H9 (cell line): ENCODE measurements at regions not wholly inside any gene's neighbourhood (a gene's known extent, or its start where the extent isn't known, plus 50 kb on each side); places are given as distances from the start of the nearest gene placed in this dataset.

Experiments used
- DNase-seq: peaks from one replicate; pipeline ENCODE4 v3.0.0-alpha.2; 2017
- H2AFZ ChIP-seq: one replicate; pipeline ENCODE4 v1.6.1; 2013; ENCODE audit warnings: mild to moderate bottlenecking, low read length, control low read depth, moderate library complexity
- H2AK5ac ChIP-seq: 2 replicates; pipeline ENCODE4 v1.6.1; 2013; ENCODE audit warnings: low read length, control low read depth, mixed read lengths; ENCODE audit not compliant: insufficient read length
- H2BK120ac ChIP-seq: one replicate; pipeline ENCODE4 v1.6.1; 2013; ENCODE audit warnings: low read depth, mild to moderate bottlenecking, low read length, control low read depth, inconsistent platforms; ENCODE audit not compliant: poor library complexity, severe bottlenecking
- H2BK12ac ChIP-seq: 2 replicates; pipeline ENCODE4 v1.6.1; 2013; ENCODE audit warnings: low read length, control low read depth, mixed read lengths, low read depth; ENCODE audit not compliant: insufficient read length
- H2BK15ac ChIP-seq: 2 replicates; pipeline ENCODE4 v1.6.1; 2013; ENCODE audit warnings: low read depth, low read length, control low read depth
- H2BK20ac ChIP-seq: one replicate; pipeline ENCODE4 v1.6.1; 2013; ENCODE audit warnings: low read depth, mild to moderate bottlenecking, low read length, control low read depth, inconsistent platforms; ENCODE audit not compliant: poor library complexity, severe bottlenecking
- H2BK5ac ChIP-seq: 2 replicates; pipeline ENCODE4 v1.6.1; 2013; ENCODE audit warnings: low read length, control low read depth, mixed read lengths; ENCODE audit not compliant: insufficient read length
- H3K14ac ChIP-seq: 2 replicates; pipeline ENCODE4 v1.6.1; 2013; ENCODE audit warnings: low read length, control low read depth; ENCODE audit not compliant: insufficient read depth
- H3K18ac ChIP-seq: 2 replicates; pipeline ENCODE4 v1.6.1; 2013; ENCODE audit warnings: low read depth, mild to moderate bottlenecking, mixed read lengths, low read length, control low read depth; ENCODE audit not compliant: insufficient read length
- H3K23ac ChIP-seq: 2 replicates; pipeline ENCODE4 v1.6.1; 2013; ENCODE audit warnings: low read length, control low read depth, mixed read lengths, low read depth; ENCODE audit not compliant: insufficient read length
- H3K23me2 ChIP-seq: 2 replicates; pipeline ENCODE4 v1.6.1; 2013; ENCODE audit warnings: low read depth, mild to moderate bottlenecking, mixed read lengths, low read length, control low read depth; ENCODE audit not compliant: insufficient read length, poor library complexity, severe bottlenecking
- H3K27ac ChIP-seq: 2 replicates; pipeline ENCODE4 v1.5.1; 2013; ENCODE audit warnings: low read length, control low read depth, mixed read lengths, low read depth; ENCODE audit not compliant: insufficient read length
- H3K27me3 ChIP-seq: 2 replicates; pipeline ENCODE4 v1.6.1; 2013; ENCODE audit warnings: low read length, control low read depth, inconsistent platforms; ENCODE audit not compliant: insufficient read depth
- H3K4ac ChIP-seq: 2 replicates; pipeline ENCODE4 v1.6.1; 2013; ENCODE audit warnings: low read depth, mild to moderate bottlenecking, control low read depth, inconsistent platforms, low read length, moderate library complexity
- H3K4me1 ChIP-seq: 2 replicates; pipeline ENCODE4 v1.6.1; 2013; ENCODE audit warnings: low read length, control low read depth, inconsistent platforms; ENCODE audit not compliant: insufficient read depth
- H3K4me2 ChIP-seq: 2 replicates; pipeline ENCODE4 v1.6.1; 2013; ENCODE audit warnings: low read length, control low read depth, mixed read lengths; ENCODE audit not compliant: insufficient read length, insufficient read depth
- H3K56ac ChIP-seq: 2 replicates; pipeline ENCODE4 v1.6.1; 2013; ENCODE audit warnings: low read depth, mild to moderate bottlenecking, mixed read lengths, low read length, control low read depth; ENCODE audit not compliant: insufficient read length
- H3K79me1 ChIP-seq: 2 replicates; pipeline ENCODE4 v1.6.1; 2013; ENCODE audit warnings: low read depth, mild to moderate bottlenecking, moderate library complexity, low read length, control low read depth, inconsistent platforms; ENCODE audit not compliant: insufficient read depth, poor library complexity, severe bottlenecking
- H3K79me2 ChIP-seq: 2 replicates; pipeline ENCODE4 v1.6.1; 2013; ENCODE audit warnings: low read length, control low read depth, inconsistent platforms; ENCODE audit not compliant: insufficient read depth
- H3K9ac ChIP-seq: 2 replicates; pipeline ENCODE4 v1.6.1; 2013; ENCODE audit warnings: low read length, control low read depth, mixed read lengths; ENCODE audit not compliant: insufficient read length; ENCODE audit errors: extremely low read depth
- H3K9me3 ChIP-seq: one replicate; pipeline ENCODE4 v1.6.1; 2013; ENCODE audit warnings: low read depth, low read length, inconsistent platforms; ENCODE audit not compliant: control insufficient read depth
- H3T11ph ChIP-seq: one replicate; pipeline ENCODE4 v1.6.1; 2013; ENCODE audit warnings: mild to moderate bottlenecking, low read length, control low read depth, inconsistent platforms
- H4K20me1 ChIP-seq: one replicate; pipeline ENCODE4 v1.6.1; 2013; ENCODE audit not compliant: control insufficient read depth, insufficient read length, insufficient read depth
- H4K5ac ChIP-seq: 2 replicates; pipeline ENCODE4 v1.6.1; 2013; ENCODE audit warnings: low read depth, mild to moderate bottlenecking, mixed read lengths, low read length, control low read depth; ENCODE audit not compliant: insufficient read length
- H4K8ac ChIP-seq: replicated peaks from 2 replicates; pipeline ENCODE4 v1.6.1; 2013; ENCODE audit warnings: low read length, control low read depth, mixed read lengths, low read depth; ENCODE audit not compliant: insufficient read length
- H4K91ac ChIP-seq: 2 replicates; pipeline ENCODE4 v1.6.1; 2013; ENCODE audit warnings: low read depth, mild to moderate bottlenecking, moderate library complexity, mixed read lengths, low read length, control low read depth; ENCODE audit not compliant: insufficient read length
- H3K27ac Mint-ChIP-seq, 3 experiments: 2 replicates in 2 of 3; 3 replicates in 1 of 3; pipeline ENCODE4 v1.8.0; 2020 to 2021; ENCODE audit warnings: mixed read lengths in 3 of 3, mild to moderate bottlenecking in 1 of 3, moderate library complexity in 1 of 3
- H3K27me3 Mint-ChIP-seq: 2 replicates; pipeline ENCODE4 v1.8.0; 2021; ENCODE audit warnings: low read depth, mild to moderate bottlenecking, moderate library complexity, mixed read lengths
- H3K36me3 Mint-ChIP-seq, 3 experiments: 2 replicates in 2 of 3; 3 replicates in 1 of 3; pipeline ENCODE4 v1.8.0; 2020 to 2021; ENCODE audit warnings: low read depth in 3 of 3, mixed read lengths in 3 of 3; ENCODE audit not compliant: insufficient read depth in 1 of 3
- H3K4me1 Mint-ChIP-seq, 2 experiments: 2 replicates each; pipeline ENCODE4 v1.8.0; 2020; ENCODE audit warnings: mixed read lengths in 2 of 2
- H3K4me3 Mint-ChIP-seq, 2 experiments: 2 replicates in 1 of 2; 3 replicates in 1 of 2; pipeline ENCODE4 v1.8.0; 2020 to 2021; ENCODE audit warnings: mild to moderate bottlenecking in 2 of 2, mixed read lengths in 2 of 2, moderate library complexity in 1 of 2
- H3K9me3 Mint-ChIP-seq, 2 experiments: 2 replicates in 1 of 2; 3 replicates in 1 of 2; pipeline ENCODE4 v1.8.0; 2020; ENCODE audit warnings: mild to moderate bottlenecking in 2 of 2, mixed read lengths in 2 of 2, moderate library complexity in 1 of 2
- CTCF ChIP-seq: fragments of 200-600 bp; sonication (generic); conservative IDR thresholded peaks from 3 replicates; pipeline ENCODE4 v1.8.0; 2021; ENCODE audit warnings: antibody characterized with exemption, mild to moderate bottlenecking
- WGBS: extraction: QIAGEN DNeasy Blood & Tissue Kit; methylation state at CpG from one replicate; pipeline ENCODE4 v1.1.7; 2013; ENCODE audit warnings: missing lambda C conversion rate, low lambda C conversion rate, mixed read lengths; ENCODE audit not compliant: insufficient read length; ENCODE audit errors: extremely low coverage; 5-methylcytosine and 5-hydroxymethylcytosine counted together

- no peak overlapping the region for H3K14ac ChIP-seq
- no peak overlapping the region for H2AFZ ChIP-seq
- H2BK5ac ChIP-seq = no peak overlapping the region
- Mint-ChIP-seq H3K4me3 (no peak overlapping the region; a peak in 1 of 5 replicates), H3K27ac (no peak overlapping the region), H3K9me3 (no peaks in the 10 kb centered on the region; a peak in 1 of 5 replicates), H3K4me1 (peaks cover 43% of the 10 kb centered on the region in 2 experiments), H3K27me3 (peaks cover 3% of the 10 kb centered on the region), H3K36me3 (no peaks in the 10 kb centered on the region)
- no peak overlapping the region for H3K23ac ChIP-seq
- H4K5ac ChIP-seq = no peak overlapping the region
- H3K9me3 ChIP-seq = no peaks in the 10 kb centered on the region
- H3K56ac ChIP-seq = no peak overlapping the region
- no peak overlapping the region for H3K4me2 ChIP-seq
- H3T11ph ChIP-seq = no peak overlapping the region
- H3K27me3 ChIP-seq = no peaks in the 10 kb centered on the region
- no peaks in the 10 kb centered on the region for H3K23me2 ChIP-seq
- no peak overlapping the region for H3K18ac ChIP-seq
- no peak overlapping the region for H3K4ac ChIP-seq
- H4K20me1 ChIP-seq = no peaks in the 10 kb centered on the region
- H4K91ac ChIP-seq = no peak overlapping the region
- H2BK20ac ChIP-seq = no peak overlapping the region
- no peak overlapping the region for H2BK12ac ChIP-seq
- no peak for TF ChIP-seq CTCF
- no peak overlapping the region for H2BK15ac ChIP-seq
- H3K79me2 ChIP-seq = no peaks in the 10 kb centered on the region
- no peak overlapping the region for H2BK120ac ChIP-seq
- WGBS = no CpG with 5 or more reads among the region's 4 CpGs
- no peak for DNase-seq
- no peak overlapping the region for H4K8ac ChIP-seq
- H3K27ac ChIP-seq = no peak overlapping the region
- no peak overlapping the region for H3K9ac ChIP-seq
- peaks cover 3% of the 10 kb centered on the region; the same call in 1 of the 2 replicates for H3K4me1 ChIP-seq
- H3K79me1 ChIP-seq = no peaks in the 10 kb centered on the region
- no peak overlapping the region for H2AK5ac ChIP-seq
These were observed 55.4 kb upstream of the LARS2 start for GRCh38 chr3:45332901-45333407.
